HFFc6 (cell line): ENCODE measurements at regions not wholly inside any gene's neighbourhood (a gene's known extent, or its start where the extent isn't known, plus 50 kb on each side); places are given as distances from the start of the nearest gene placed in this dataset.
"Not testable (repeated sequence)": the region's sequence is repeated elsewhere in the genome, so short reads cannot be mapped to it uniquely, and the experiment has no call there.

Experiments used
- DNase-seq: peaks from one replicate; pipeline ENCODE4 v3.0.0-alpha.2; 2018
- H3K27ac Mint-ChIP-seq: 2 replicates; pipeline ENCODE4 v1.8.0; 2020; ENCODE audit warnings: mild to moderate bottlenecking, mixed read lengths
- H3K27me3 Mint-ChIP-seq: 2 replicates; pipeline ENCODE4 v1.8.0; 2021; ENCODE audit warnings: mild to moderate bottlenecking, moderate library complexity, mixed read lengths; ENCODE audit not compliant: insufficient read depth
- H3K36me3 Mint-ChIP-seq: 2 replicates; pipeline ENCODE4 v1.8.0; 2021; ENCODE audit warnings: low read depth, mixed read lengths
- H3K4me1 Mint-ChIP-seq: 2 replicates; pipeline ENCODE4 v1.8.0; 2020; ENCODE audit warnings: low read depth, mixed read lengths
- H3K4me3 Mint-ChIP-seq: 2 replicates; pipeline ENCODE4 v1.8.0; 2020; ENCODE audit warnings: mild to moderate bottlenecking, moderate library complexity, mixed read lengths
- H3K9me3 Mint-ChIP-seq: 2 replicates; pipeline ENCODE4 v1.8.0; 2020; ENCODE audit warnings: mild to moderate bottlenecking, mixed read lengths
- TF ChIP-seq, protein P1 (sequence below): fragments of 200-600 bp; sonication (generic); IDR thresholded peaks from 2 replicates; pipeline ENCODE4 v1.5.0; 2021; ENCODE audit warnings: antibody characterized with exemption, mild to moderate bottlenecking

- Mint-ChIP-seq H3K4me3 (no peak overlapping the region), H3K9me3 (no peaks in the 10 kb centered on the region), H3K27ac (no peak overlapping the region), H3K36me3 (no peaks in the 10 kb centered on the region), H3K4me1 (no peaks in the 10 kb centered on the region), H3K27me3 (peaks cover under 1% of the 10 kb centered on the region; the same call in 1 of the 2 replicates)
- DNase-seq, result no peak
- TF ChIP-seq, protein P1, sequence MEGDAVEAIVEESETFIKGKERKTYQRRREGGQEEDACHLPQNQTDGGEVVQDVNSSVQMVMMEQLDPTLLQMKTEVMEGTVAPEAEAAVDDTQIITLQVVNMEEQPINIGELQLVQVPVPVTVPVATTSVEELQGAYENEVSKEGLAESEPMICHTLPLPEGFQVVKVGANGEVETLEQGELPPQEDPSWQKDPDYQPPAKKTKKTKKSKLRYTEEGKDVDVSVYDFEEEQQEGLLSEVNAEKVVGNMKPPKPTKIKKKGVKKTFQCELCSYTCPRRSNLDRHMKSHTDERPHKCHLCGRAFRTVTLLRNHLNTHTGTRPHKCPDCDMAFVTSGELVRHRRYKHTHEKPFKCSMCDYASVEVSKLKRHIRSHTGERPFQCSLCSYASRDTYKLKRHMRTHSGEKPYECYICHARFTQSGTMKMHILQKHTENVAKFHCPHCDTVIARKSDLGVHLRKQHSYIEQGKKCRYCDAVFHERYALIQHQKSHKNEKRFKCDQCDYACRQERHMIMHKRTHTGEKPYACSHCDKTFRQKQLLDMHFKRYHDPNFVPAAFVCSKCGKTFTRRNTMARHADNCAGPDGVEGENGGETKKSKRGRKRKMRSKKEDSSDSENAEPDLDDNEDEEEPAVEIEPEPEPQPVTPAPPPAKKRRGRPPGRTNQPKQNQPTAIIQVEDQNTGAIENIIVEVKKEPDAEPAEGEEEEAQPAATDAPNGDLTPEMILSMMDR, result no peak
Observed at GRCh38 chr12:67043771-67044170, 225.4 kb upstream of the CAND1 start.

GRCh38 chr12:67045650-67046049 lies 223.5 kb upstream of the CAND1 start:
- Mint-ChIP-seq H3K36me3 (no peaks in the 10 kb centered on the region), H3K4me3 (no peak overlapping the region), H3K4me1 (no peaks in the 10 kb centered on the region), H3K27ac (no peak overlapping the region), H3K27me3 (peaks cover 1% of the 10 kb centered on the region; the same call in 1 of the 2 replicates), H3K9me3 (no peaks in the 10 kb centered on the region)
- TF ChIP-seq, protein P1, result no peak
- no peak for DNase-seq

DNA sequence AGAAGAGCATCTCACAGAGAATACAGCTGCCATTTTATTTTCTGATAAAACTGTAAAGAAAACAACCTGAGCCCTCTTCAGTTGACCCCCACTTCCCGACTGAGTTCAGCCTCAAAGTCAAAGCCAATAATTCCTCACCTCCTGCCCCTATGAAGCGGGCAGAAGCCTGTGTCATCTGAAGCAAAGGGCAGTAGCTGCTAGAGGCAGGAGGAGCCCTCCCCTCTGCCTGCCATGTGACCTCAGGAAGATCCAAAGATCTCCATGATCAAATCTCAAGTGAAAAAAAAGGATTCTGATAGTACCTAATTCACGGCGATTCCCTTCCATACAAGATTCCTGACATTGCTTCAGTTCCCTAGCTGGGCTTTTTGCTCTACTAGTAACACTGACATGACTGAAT lies 223.1 kb upstream of the CAND1 start:
- no peak for DNase-seq
- TF ChIP-seq, protein P1, result no peak
- peaks cover 1% of the 10 kb centered on the region; the same call in 1 of the 2 replicates for H3K27me3 Mint-ChIP-seq
- no peaks in the 10 kb centered on the region for H3K9me3 Mint-ChIP-seq
- H3K36me3 Mint-ChIP-seq, result no peaks in the 10 kb centered on the region
- no peaks in the 10 kb centered on the region for H3K4me1 Mint-ChIP-seq
- no peak overlapping the region for H3K4me3 Mint-ChIP-seq
- H3K27ac Mint-ChIP-seq, result no peak overlapping the region

GRCh38 chr12:67047634-67048033 lies 221.5 kb upstream of the CAND1 start:
- DNase-seq, result no peak
- TF ChIP-seq, protein P1, result no peak
- H3K36me3 Mint-ChIP-seq, result no peaks in the 10 kb centered on the region
- H3K9me3 Mint-ChIP-seq, result no peaks in the 10 kb centered on the region
- no peaks in the 10 kb centered on the region for H3K4me1 Mint-ChIP-seq
- H3K4me3 Mint-ChIP-seq, result no peak overlapping the region
- peaks cover 1% of the 10 kb centered on the region; the same call in 1 of the 2 replicates for H3K27me3 Mint-ChIP-seq
- no peak overlapping the region for H3K27ac Mint-ChIP-seq

GRCh38 chr12:67048371-67048770 lies 220.8 kb upstream of the CAND1 start:
- Mint-ChIP-seq H3K4me1 (peaks cover 7% of the 10 kb centered on the region; the same call in 1 of the 2 replicates), H3K36me3 (no peaks in the 10 kb centered on the region), H3K9me3 (no peaks in the 10 kb centered on the region), H3K27me3 (peaks cover 1% of the 10 kb centered on the region; the same call in 1 of the 2 replicates), H3K4me3 (no peak overlapping the region), H3K27ac (no peak overlapping the region)
- TF ChIP-seq, protein P1, result no peak
- DNase-seq, result no peak

GRCh38 chr12:67049199-67049598 lies 220.0 kb upstream of the CAND1 start:
- not testable (repeated sequence) for H3K9me3 Mint-ChIP-seq, DNase-seq, H3K36me3 Mint-ChIP-seq, H3K4me3 Mint-ChIP-seq, H3K27ac Mint-ChIP-seq, H3K4me1 Mint-ChIP-seq, H3K27me3 Mint-ChIP-seq
